Neural cell (in vitro differentiated cells): ENCODE measurements at regions not wholly inside any gene's neighbourhood (a gene's known extent, or its start where the extent isn't known, plus 50 kb on each side); places are given as distances from the start of the nearest gene placed in this dataset.

Experiments
- EZH2 ChIP-seq: fragments of 200-600, 300-800 bp; shearing (Covaris generic), sonication (generic); IDR thresholded peaks from 2 replicates; pipeline ENCODE4 v1.6.1; 2014; ENCODE audit warnings: antibody characterized with exemption, low read length, borderline replicate concordance, mild to moderate bottlenecking; ENCODE audit not compliant: insufficient read depth, poor library complexity, severe bottlenecking
- POLR2AphosphoS5 ChIP-seq: IDR thresholded peaks from 2 replicates; pipeline ENCODE4 v1.6.1; 2012
- RAD21 ChIP-seq: fragments of 450-650 bp; conservative IDR thresholded peaks from 2 replicates; pipeline ENCODE4 v1.6.1; 2014; ENCODE audit warnings: antibody characterized with exemption, mild to moderate bottlenecking, moderate library complexity
- REST ChIP-seq: IDR thresholded peaks from 2 replicates; pipeline ENCODE4 v1.6.1; 2012; ENCODE audit warnings: borderline replicate concordance
- TF ChIP-seq, protein P1 (sequence below): fragments of 450-650 bp; IDR thresholded peaks from 2 replicates; pipeline ENCODE4 v1.5.1; 2014; ENCODE audit warnings: antibody characterized with exemption, mild to moderate bottlenecking, moderate library complexity; ENCODE audit not compliant: poor library complexity, severe bottlenecking

DNA sequence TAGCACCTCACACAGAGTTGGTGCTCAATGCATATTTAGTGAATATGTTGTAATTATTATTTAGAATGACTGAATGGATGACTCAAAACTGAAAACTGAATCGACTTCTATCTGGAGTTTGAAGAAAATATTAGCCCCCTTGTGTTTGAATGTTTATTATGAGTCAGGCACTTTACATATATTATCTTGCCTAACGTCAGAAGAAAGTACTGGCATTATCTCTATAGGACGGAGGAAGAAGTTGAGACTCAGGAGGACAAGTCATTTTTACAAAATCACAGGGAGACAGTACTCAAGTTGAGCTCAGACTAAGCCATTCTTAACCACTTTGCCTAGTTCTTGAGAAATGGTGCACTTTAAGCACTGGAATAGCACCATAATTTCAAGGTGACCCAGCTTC, 684.0 kb downstream of the UTRN start:
- TF ChIP-seq, protein P1, sequence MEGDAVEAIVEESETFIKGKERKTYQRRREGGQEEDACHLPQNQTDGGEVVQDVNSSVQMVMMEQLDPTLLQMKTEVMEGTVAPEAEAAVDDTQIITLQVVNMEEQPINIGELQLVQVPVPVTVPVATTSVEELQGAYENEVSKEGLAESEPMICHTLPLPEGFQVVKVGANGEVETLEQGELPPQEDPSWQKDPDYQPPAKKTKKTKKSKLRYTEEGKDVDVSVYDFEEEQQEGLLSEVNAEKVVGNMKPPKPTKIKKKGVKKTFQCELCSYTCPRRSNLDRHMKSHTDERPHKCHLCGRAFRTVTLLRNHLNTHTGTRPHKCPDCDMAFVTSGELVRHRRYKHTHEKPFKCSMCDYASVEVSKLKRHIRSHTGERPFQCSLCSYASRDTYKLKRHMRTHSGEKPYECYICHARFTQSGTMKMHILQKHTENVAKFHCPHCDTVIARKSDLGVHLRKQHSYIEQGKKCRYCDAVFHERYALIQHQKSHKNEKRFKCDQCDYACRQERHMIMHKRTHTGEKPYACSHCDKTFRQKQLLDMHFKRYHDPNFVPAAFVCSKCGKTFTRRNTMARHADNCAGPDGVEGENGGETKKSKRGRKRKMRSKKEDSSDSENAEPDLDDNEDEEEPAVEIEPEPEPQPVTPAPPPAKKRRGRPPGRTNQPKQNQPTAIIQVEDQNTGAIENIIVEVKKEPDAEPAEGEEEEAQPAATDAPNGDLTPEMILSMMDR = no peak
- no peak for TF ChIP-seq POLR2AphosphoS5
- TF ChIP-seq RAD21 = no peak
- TF ChIP-seq REST = no peak
- no peak for TF ChIP-seq EZH2
